HEK293 (cell line): ENCODE measurements at regions not wholly inside any gene's neighbourhood (a gene's known extent, or its start where the extent isn't known, plus 50 kb on each side); places are given as distances from the start of the nearest gene placed in this dataset.

ENCODE experiments used
- CTCF ChIA-PET: fragments of 350-600 bp; formaldehyde crosslinking; extraction: SDS; loops from one replicate; lab custom pipeline; 2021; ENCODE audit warnings: antibody characterized with exemption; lab: Yijun Ruan, JAX
- POLR2A ChIA-PET: fragments of 300-600 bp; formaldehyde crosslinking; extraction: SDS; loops from one replicate; lab custom pipeline; 2020; ENCODE audit warnings: antibody characterized with exemption, inconsistent platforms; lab: Yijun Ruan, JAX
- H3K27ac ChIP-seq: fragments of 200-500 bp; sonication (Bioruptor generic); 2 replicates; pipeline ENCODE4 v1.5.1; 2014; ENCODE audit warnings: low read depth, low read length, control low read depth, inconsistent platforms; ENCODE audit errors: extremely low read depth
- H3K36me3 ChIP-seq, 2 experiments: fragments of 200-500 bp in 1 of 2; sonication (Bioruptor generic) in 1 of 2; 1 replicate in 1 of 2; 2 replicates in 1 of 2; pipeline ENCODE4 v1.5.1; 2014 to 2017; ENCODE audit warnings: inconsistent platforms in 2 of 2, low read length in 2 of 2; ENCODE audit not compliant: control insufficient read depth in 2 of 2, insufficient read depth in 1 of 2
- H3K4me1 ChIP-seq: fragments of 200-500 bp; sonication (Bioruptor generic); 2 replicates; pipeline ENCODE4 v1.5.1; 2014; ENCODE audit warnings: mild to moderate bottlenecking, low read length, inconsistent platforms; ENCODE audit not compliant: control insufficient read depth, insufficient read depth
- H3K4me3 ChIP-seq: 2 replicates; pipeline ENCODE4 v1.5.1; 2011; ENCODE audit warnings: low read depth, mild to moderate bottlenecking, control low read depth, low read length, moderate library complexity
- H3K9me3 ChIP-seq: fragments of 200-500 bp; sonication (Bioruptor generic); 2 replicates; pipeline ENCODE4 v1.5.1; 2014; ENCODE audit warnings: low read depth, low read length, inconsistent platforms; ENCODE audit not compliant: control insufficient read depth, insufficient read depth
- BCL11A ChIP-seq: fragments of 450-650 bp; formaldehyde crosslinking; IDR thresholded peaks from 2 replicates; pipeline ENCODE4 v1.5.1; 2016; ENCODE audit warnings: low read depth, missing biosample characterization, missing genetic modification characterization
- GLI4 ChIP-seq: fragments of 450-650 bp; formaldehyde crosslinking; IDR thresholded peaks from 2 replicates; pipeline ENCODE4 v1.5.1; 2016; ENCODE audit warnings: missing biosample characterization, missing genetic modification characterization
- HOXA7 ChIP-seq: sonication (generic); formaldehyde crosslinking; IDR thresholded peaks from 2 replicates; pipeline ENCODE4 v1.8.1; 2022; ENCODE audit warnings: missing genetic modification reagents, borderline replicate concordance
- KLF7 ChIP-seq: fragments of 450-650 bp; formaldehyde crosslinking; IDR thresholded peaks from 2 replicates; pipeline ENCODE4 v1.5.1; 2016; ENCODE audit warnings: missing biosample characterization, missing genetic modification characterization, borderline replicate concordance
- KLF8 ChIP-seq: fragments of 450-650 bp; formaldehyde crosslinking; IDR thresholded peaks from 2 replicates; pipeline ENCODE4 v1.5.1; 2016; ENCODE audit warnings: missing biosample characterization, missing genetic modification characterization
- OSR2 ChIP-seq: fragments of 450-650 bp; formaldehyde crosslinking; IDR thresholded peaks from 2 replicates; pipeline ENCODE4 v1.5.1; 2016; ENCODE audit warnings: missing biosample characterization, missing genetic modification characterization
- SALL2 ChIP-seq: fragments of 450-650 bp; formaldehyde crosslinking; IDR thresholded peaks from 2 replicates; pipeline ENCODE4 v1.5.0; 2017; ENCODE audit warnings: missing biosample characterization, mild to moderate bottlenecking, missing genetic modification characterization, borderline replicate concordance
- SCRT2 ChIP-seq: fragments of 450-650 bp; formaldehyde crosslinking; IDR thresholded peaks from 2 replicates; pipeline ENCODE4 v1.5.1; 2016; ENCODE audit warnings: missing biosample characterization, missing genetic modification characterization
- SP2 ChIP-seq: fragments of 450-650 bp; formaldehyde crosslinking; IDR thresholded peaks from 2 replicates; pipeline ENCODE4 v1.5.1; 2016; ENCODE audit warnings: missing biosample characterization, missing genetic modification characterization
- TRIM28 ChIP-seq: IDR thresholded peaks from 2 replicates; pipeline ENCODE4 v1.6.1; 2011; ENCODE audit warnings: low read length, control low read depth, borderline replicate concordance
- ZBTB20 ChIP-seq: fragments of 450-650 bp; formaldehyde crosslinking; IDR thresholded peaks from 2 replicates; pipeline ENCODE4 v1.5.1; 2016; ENCODE audit warnings: missing biosample characterization, missing genetic modification characterization
- ZBTB7A ChIP-seq: fragments of 450-650 bp; formaldehyde crosslinking; IDR thresholded peaks from 2 replicates; pipeline ENCODE4 v1.5.1; 2016; ENCODE audit warnings: low read depth, missing biosample characterization, missing genetic modification characterization
- ZFP3 ChIP-seq: fragments of 450-650 bp; formaldehyde crosslinking; IDR thresholded peaks from 2 replicates; pipeline ENCODE4 v1.5.1; 2016; ENCODE audit warnings: low read depth, missing biosample characterization, missing genetic modification characterization
- ZFP69B ChIP-seq: fragments of 450-650 bp; formaldehyde crosslinking; IDR thresholded peaks from 2 replicates; pipeline ENCODE4 v1.5.1; 2016; ENCODE audit warnings: missing biosample characterization, missing genetic modification characterization
- ZNF112 ChIP-seq: fragments of 450-650 bp; formaldehyde crosslinking; IDR thresholded peaks from 2 replicates; pipeline ENCODE4 v1.5.0; 2017; ENCODE audit warnings: missing biosample characterization, missing genetic modification characterization
- ZNF114 ChIP-seq: fragments of 450-650 bp; formaldehyde crosslinking; IDR thresholded peaks from 2 replicates; pipeline ENCODE4 v1.5.0; 2017; ENCODE audit warnings: missing biosample characterization, missing genetic modification characterization
- ZNF138 ChIP-seq: fragments of 450-650 bp; formaldehyde crosslinking; IDR thresholded peaks from 2 replicates; pipeline ENCODE4 v1.5.1; 2016; ENCODE audit warnings: missing biosample characterization, missing genetic modification characterization, borderline replicate concordance
- ZNF16 ChIP-seq: fragments of 450-650 bp; formaldehyde crosslinking; IDR thresholded peaks from 2 replicates; pipeline ENCODE4 v1.5.1; 2016; ENCODE audit warnings: low read depth, missing biosample characterization, missing genetic modification characterization
- ZNF169 ChIP-seq: fragments of 450-650 bp; formaldehyde crosslinking; IDR thresholded peaks from 2 replicates; pipeline ENCODE4 v1.5.1; 2016; ENCODE audit warnings: missing biosample characterization, missing genetic modification characterization
- ZNF221 ChIP-seq: fragments of 450-650 bp; formaldehyde crosslinking; IDR thresholded peaks from 2 replicates; pipeline ENCODE4 v1.5.1; 2017; ENCODE audit warnings: missing biosample characterization, missing genetic modification characterization, borderline replicate concordance
- ZNF292 ChIP-seq: fragments of 450-650 bp; formaldehyde crosslinking; IDR thresholded peaks from 2 replicates; pipeline ENCODE4 v1.5.1; 2016; ENCODE audit warnings: low read depth, missing biosample characterization, missing genetic modification characterization, borderline replicate concordance
- ZNF366 ChIP-seq: fragments of 450-650 bp; formaldehyde crosslinking; conservative IDR thresholded peaks from 2 replicates; pipeline ENCODE4 v1.5.1; 2016; ENCODE audit warnings: missing biosample characterization, missing genetic modification characterization
- ZNF416 ChIP-seq: fragments of 450-650 bp; formaldehyde crosslinking; IDR thresholded peaks from 2 replicates; pipeline ENCODE4 v1.5.1; 2016; ENCODE audit warnings: missing biosample characterization, missing genetic modification characterization
- ZNF610 ChIP-seq: fragments of 450-650 bp; formaldehyde crosslinking; IDR thresholded peaks from 2 replicates; pipeline ENCODE4 v1.5.1; 2016; ENCODE audit warnings: missing biosample characterization, missing genetic modification characterization, borderline replicate concordance
- ZNF776 ChIP-seq: fragments of 450-650 bp; formaldehyde crosslinking; IDR thresholded peaks from 2 replicates; pipeline ENCODE4 v1.5.0; 2017; ENCODE audit warnings: missing biosample characterization, missing genetic modification characterization, borderline replicate concordance
- ZNF843 ChIP-seq: fragments of 450-650 bp; formaldehyde crosslinking; IDR thresholded peaks from 2 replicates; pipeline ENCODE4 v1.5.1; 2016; ENCODE audit warnings: missing biosample characterization, missing genetic modification characterization
- ZXDB ChIP-seq: fragments of 450-650 bp; formaldehyde crosslinking; IDR thresholded peaks from 2 replicates; pipeline ENCODE4 v1.5.1; 2016; ENCODE audit warnings: missing biosample characterization, missing genetic modification characterization
- TF ChIP-seq, protein P1 (sequence below): fragments of 450-650 bp; formaldehyde crosslinking; IDR thresholded peaks from 2 replicates; pipeline ENCODE4 v1.5.1; 2016; ENCODE audit warnings: missing biosample characterization, missing genetic modification characterization
- TF ChIP-seq, protein P2 (sequence below): fragments of 450-650 bp; formaldehyde crosslinking; IDR thresholded peaks from 2 replicates; pipeline ENCODE4 v1.5.1; 2016; ENCODE audit warnings: missing biosample characterization, missing genetic modification characterization
- TF ChIP-seq, protein P3 (sequence below): fragments of 450-650 bp; formaldehyde crosslinking; IDR thresholded peaks from 2 replicates; pipeline ENCODE4 v1.5.1; 2016; ENCODE audit warnings: missing biosample characterization, missing genetic modification characterization
- TF ChIP-seq, protein P4 (sequence below): fragments of 450-650 bp; formaldehyde crosslinking; IDR thresholded peaks from 2 replicates; pipeline ENCODE4 v1.5.1; 2016; ENCODE audit warnings: missing biosample characterization, missing genetic modification characterization

DNA sequence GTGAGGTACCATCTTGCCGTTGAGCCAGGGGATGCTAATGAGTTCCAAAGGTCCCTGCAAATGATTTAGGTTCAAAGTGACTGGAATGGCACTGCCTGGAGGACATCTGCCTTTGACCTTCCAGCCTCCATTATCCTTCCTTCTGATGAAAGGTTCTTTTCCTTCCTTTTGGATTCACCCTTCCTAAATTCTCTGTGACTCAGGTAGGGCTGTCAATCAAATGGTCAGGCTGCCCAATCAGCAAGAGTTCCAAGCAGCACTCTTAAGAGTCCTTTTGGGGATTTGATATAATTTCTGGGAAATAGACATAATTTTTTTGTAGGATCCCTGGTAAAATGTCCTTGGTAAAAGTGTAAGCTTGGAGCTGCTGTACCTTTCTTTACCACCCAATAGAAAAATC is 58.8 kb upstream of the LMO4 start:
- Histone ChIP-seq H3K27ac (no peak overlapping the region), H3K4me3 (no peak overlapping the region), H3K9me3 (no peaks in the 10 kb centered on the region), H3K4me1 (no peaks in the 10 kb centered on the region), H3K36me3 (no peaks in the 10 kb centered on the region)
- CTCF ChIA-PET = interaction anchor here (0.6 kb wide), 1 partner anchor 1386 kb away, joined by 3 read pairs; no protein-coding TSS in a partner anchor
- no peak for TF ChIP-seq ZNF16 (tag by site-specific recombination)
- TF ChIP-seq ZNF292 (tag by site-specific recombination) = no peak
- TF ChIP-seq ZNF112 (tag by site-specific recombination) = no peak
- TF ChIP-seq ZNF610 = no peak
- TF ChIP-seq ZNF416 (tag by site-specific recombination) = no peak
- no peak for TF ChIP-seq GLI4 (tag by site-specific recombination)
- TF ChIP-seq ZBTB7A (tag by site-specific recombination) = no peak
- TF ChIP-seq ZNF366 (tag by site-specific recombination) = no peak
- TF ChIP-seq BCL11A = no peak
- TF ChIP-seq KLF7 = no peak
- TF ChIP-seq, protein P1, sequence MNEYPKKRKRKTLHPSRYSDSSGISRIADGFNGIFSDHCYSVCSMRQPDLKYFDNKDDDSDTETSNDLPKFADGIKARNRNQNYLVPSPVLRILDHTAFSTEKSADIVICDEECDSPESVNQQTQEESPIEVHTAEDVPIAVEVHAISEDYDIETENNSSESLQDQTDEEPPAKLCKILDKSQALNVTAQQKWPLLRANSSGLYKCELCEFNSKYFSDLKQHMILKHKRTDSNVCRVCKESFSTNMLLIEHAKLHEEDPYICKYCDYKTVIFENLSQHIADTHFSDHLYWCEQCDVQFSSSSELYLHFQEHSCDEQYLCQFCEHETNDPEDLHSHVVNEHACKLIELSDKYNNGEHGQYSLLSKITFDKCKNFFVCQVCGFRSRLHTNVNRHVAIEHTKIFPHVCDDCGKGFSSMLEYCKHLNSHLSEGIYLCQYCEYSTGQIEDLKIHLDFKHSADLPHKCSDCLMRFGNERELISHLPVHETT (tag by site-specific recombination) = no peak
- no peak for TF ChIP-seq SP2
- no peak for TF ChIP-seq ZFP3 (tag by site-specific recombination)
- no peak for TF ChIP-seq ZXDB (tag by site-specific recombination)
- POLR2A ChIA-PET = no interaction called here

DNA sequence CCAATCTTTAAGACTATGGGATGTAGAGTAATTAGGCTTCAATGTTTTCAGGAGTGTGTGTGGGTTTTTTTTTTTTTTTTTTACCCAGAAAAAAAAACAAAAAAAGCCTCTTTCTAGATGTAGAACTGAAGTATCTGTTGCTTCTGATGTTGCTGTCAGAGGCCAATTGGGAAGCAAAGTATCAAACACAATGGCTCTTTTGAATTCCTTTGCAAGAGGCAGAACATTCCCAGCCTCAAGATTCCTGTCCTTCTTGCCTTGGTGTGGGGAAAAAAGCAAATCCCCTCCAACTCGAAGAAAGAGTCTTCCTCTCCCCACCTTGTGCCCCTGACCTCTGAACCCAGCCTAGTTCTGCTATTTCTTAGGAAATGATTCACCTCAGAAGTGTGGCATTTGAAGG is 55.4 kb upstream of the LMO4 start:
- ChIA-PET POLR2A (no interaction called here), CTCF (interaction anchor here (0.6 kb wide), 1 partner anchor 222 kb away, joined by 4 read pairs; no protein-coding TSS in a partner anchor)
- H3K4me1 ChIP-seq = no peaks in the 10 kb centered on the region
- no peaks in the 10 kb centered on the region for H3K9me3 ChIP-seq
- H3K27ac ChIP-seq = no peak overlapping the region
- H3K36me3 ChIP-seq = no peaks in the 10 kb centered on the region
- H3K4me3 ChIP-seq = no peak overlapping the region
- TF ChIP-seq SALL2 (tag by site-specific recombination) (no peak), ZNF138 (tag by site-specific recombination) (no peak), ZNF843 (no peak), ZNF221 (tag by site-specific recombination) (no peak), ZBTB20 (tag by site-specific recombination) (no peak), ZFP69B (tag by site-specific recombination) (no peak), SCRT2 (tag by site-specific recombination) (no peak), ZNF114 (tag by site-specific recombination) (no peak), TRIM28 (no peak), HOXA7 (CRISPR knock-in tag) (no peak), OSR2 (no peak), KLF8 (tag by site-specific recombination) (no peak), ZNF169 (no peak), ZNF776 (no peak), ZNF112 (tag by site-specific recombination) (no peak)
- TF ChIP-seq, protein P2, sequence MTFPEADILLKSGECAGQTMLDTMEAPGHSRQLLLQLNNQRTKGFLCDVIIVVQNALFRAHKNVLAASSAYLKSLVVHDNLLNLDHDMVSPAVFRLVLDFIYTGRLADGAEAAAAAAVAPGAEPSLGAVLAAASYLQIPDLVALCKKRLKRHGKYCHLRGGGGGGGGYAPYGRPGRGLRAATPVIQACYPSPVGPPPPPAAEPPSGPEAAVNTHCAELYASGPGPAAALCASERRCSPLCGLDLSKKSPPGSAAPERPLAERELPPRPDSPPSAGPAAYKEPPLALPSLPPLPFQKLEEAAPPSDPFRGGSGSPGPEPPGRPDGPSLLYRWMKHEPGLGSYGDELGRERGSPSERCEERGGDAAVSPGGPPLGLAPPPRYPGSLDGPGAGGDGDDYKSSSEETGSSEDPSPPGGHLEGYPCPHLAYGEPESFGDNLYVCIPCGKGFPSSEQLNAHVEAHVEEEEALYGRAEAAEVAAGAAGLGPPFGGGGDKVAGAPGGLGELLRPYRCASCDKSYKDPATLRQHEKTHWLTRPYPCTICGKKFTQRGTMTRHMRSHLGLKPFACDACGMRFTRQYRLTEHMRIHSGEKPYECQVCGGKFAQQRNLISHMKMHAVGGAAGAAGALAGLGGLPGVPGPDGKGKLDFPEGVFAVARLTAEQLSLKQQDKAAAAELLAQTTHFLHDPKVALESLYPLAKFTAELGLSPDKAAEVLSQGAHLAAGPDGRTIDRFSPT (tag by site-specific recombination) = no peak
- TF ChIP-seq, protein P3, sequence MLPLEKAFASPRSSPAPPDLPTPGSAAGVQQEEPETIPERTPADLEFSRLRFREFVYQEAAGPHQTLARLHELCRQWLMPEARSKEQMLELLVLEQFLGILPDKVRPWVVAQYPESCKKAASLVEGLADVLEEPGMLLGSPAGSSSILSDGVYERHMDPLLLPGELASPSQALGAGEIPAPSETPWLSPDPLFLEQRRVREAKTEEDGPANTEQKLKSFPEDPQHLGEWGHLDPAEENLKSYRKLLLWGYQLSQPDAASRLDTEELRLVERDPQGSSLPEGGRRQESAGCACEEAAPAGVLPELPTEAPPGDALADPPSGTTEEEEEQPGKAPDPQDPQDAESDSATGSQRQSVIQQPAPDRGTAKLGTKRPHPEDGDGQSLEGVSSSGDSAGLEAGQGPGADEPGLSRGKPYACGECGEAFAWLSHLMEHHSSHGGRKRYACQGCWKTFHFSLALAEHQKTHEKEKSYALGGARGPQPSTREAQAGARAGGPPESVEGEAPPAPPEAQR = no peak
- TF ChIP-seq, protein P4, sequence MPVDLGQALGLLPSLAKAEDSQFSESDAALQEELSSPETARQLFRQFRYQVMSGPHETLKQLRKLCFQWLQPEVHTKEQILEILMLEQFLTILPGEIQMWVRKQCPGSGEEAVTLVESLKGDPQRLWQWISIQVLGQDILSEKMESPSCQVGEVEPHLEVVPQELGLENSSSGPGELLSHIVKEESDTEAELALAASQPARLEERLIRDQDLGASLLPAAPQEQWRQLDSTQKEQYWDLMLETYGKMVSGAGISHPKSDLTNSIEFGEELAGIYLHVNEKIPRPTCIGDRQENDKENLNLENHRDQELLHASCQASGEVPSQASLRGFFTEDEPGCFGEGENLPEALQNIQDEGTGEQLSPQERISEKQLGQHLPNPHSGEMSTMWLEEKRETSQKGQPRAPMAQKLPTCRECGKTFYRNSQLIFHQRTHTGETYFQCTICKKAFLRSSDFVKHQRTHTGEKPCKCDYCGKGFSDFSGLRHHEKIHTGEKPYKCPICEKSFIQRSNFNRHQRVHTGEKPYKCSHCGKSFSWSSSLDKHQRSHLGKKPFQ (tag by site-specific recombination) = no peak
